ENCODE measurements at regions not wholly inside any gene's neighbourhood (a gene's known extent, or its start where the extent isn't known, plus 50 kb on each side); places are given as distances from the start of the nearest gene placed in this dataset.

DNA sequence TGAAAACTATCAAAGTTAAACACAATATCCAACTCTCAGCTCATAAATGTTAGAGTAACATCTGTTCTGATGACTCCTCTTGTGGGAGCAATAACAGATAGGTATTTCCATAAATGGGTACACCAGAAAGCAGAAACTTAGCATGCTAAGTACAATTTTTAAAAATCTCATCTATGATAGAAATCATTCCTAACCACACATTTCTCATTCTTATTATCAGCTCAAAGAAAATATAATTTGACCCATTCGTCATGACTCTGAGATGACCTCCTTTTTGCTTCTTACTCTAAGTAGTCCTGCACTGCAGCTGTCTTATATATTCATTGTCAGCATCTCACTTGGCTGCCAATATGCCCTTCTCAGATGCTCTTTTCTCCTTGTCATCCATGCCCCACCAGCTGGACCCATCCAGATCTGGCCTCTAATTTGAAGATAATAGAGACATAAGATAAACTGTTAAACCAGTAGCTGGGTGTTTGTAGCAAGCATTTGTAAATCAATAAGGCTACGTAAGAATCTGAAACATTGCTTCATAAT is 298.3 kb downstream of the KCNS3 start:
- no peaks in the 10 kb centered on the region for H3K9me3 ChIP-seq (ENCODE audit: control insufficient read depth, insufficient read depth, low read depth, low read length)
- H3K4me1 ChIP-seq (ENCODE audit: control insufficient read depth, insufficient read depth, low read length) = no peaks in the 10 kb centered on the region
- H3K4me3 ChIP-seq (ENCODE audit: low read depth, low read length) = no peak overlapping the region
- ChIA-PET CTCF (interaction anchor here (0.6 to 2.1 kb wide), 7 partner anchors 13 to 346 kb away, joined by 3 to 7 read pairs (median 3); no protein-coding TSS in a partner anchor), POLR2A (no interaction called here)
- TF ChIP-seq, protein P1, sequence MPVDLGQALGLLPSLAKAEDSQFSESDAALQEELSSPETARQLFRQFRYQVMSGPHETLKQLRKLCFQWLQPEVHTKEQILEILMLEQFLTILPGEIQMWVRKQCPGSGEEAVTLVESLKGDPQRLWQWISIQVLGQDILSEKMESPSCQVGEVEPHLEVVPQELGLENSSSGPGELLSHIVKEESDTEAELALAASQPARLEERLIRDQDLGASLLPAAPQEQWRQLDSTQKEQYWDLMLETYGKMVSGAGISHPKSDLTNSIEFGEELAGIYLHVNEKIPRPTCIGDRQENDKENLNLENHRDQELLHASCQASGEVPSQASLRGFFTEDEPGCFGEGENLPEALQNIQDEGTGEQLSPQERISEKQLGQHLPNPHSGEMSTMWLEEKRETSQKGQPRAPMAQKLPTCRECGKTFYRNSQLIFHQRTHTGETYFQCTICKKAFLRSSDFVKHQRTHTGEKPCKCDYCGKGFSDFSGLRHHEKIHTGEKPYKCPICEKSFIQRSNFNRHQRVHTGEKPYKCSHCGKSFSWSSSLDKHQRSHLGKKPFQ (tag by site-specific recombination; IDR thresholded peaks at IDR 0.05) = no peak
- no peak for TF ChIP-seq ZNF837 (tag by site-specific recombination; IDR thresholded peaks at IDR 0.05)
- TF ChIP-seq SALL2 (tag by site-specific recombination; IDR thresholded peaks at IDR 0.05; ENCODE audit: borderline replicate concordance) = no peak
- no peak for TF ChIP-seq ZNF776 (tag by site-specific recombination; IDR thresholded peaks at IDR 0.05; ENCODE audit: borderline replicate concordance)
- no peak for TF ChIP-seq ZNF521 (tag by site-specific recombination; IDR thresholded peaks at IDR 0.05)
- TF ChIP-seq TCF7L2 (IDR thresholded peaks at IDR 0.05; ENCODE audit: borderline replicate concordance, low read depth, low read length) = no peak
- no peak for TF ChIP-seq KLF7 (tag by site-specific recombination; IDR thresholded peaks at IDR 0.05; ENCODE audit: borderline replicate concordance)
- TF ChIP-seq REPIN1 (tag by site-specific recombination; IDR thresholded peaks at IDR 0.05; ENCODE audit: low read depth) = no peak
- no peak for TF ChIP-seq ZNF501 (tag by site-specific recombination; IDR thresholded peaks at IDR 0.05)
- TF ChIP-seq ZNF423 (tag by site-specific recombination; IDR thresholded peaks at IDR 0.05) = no peak
- TF ChIP-seq, protein P2, sequence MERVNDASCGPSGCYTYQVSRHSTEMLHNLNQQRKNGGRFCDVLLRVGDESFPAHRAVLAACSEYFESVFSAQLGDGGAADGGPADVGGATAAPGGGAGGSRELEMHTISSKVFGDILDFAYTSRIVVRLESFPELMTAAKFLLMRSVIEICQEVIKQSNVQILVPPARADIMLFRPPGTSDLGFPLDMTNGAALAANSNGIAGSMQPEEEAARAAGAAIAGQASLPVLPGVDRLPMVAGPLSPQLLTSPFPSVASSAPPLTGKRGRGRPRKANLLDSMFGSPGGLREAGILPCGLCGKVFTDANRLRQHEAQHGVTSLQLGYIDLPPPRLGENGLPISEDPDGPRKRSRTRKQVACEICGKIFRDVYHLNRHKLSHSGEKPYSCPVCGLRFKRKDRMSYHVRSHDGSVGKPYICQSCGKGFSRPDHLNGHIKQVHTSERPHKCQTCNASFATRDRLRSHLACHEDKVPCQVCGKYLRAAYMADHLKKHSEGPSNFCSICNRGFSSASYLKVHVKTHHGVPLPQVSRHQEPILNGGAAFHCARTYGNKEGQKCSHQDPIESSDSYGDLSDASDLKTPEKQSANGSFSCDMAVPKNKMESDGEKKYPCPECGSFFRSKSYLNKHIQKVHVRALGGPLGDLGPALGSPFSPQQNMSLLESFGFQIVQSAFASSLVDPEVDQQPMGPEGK (tag by site-specific recombination; IDR thresholded peaks at IDR 0.05) = no peak
- no peak for TF ChIP-seq ZNF560 (tag by site-specific recombination; IDR thresholded peaks at IDR 0.05; ENCODE audit: borderline replicate concordance)
- TF ChIP-seq ZNF544 (tag by site-specific recombination; IDR thresholded peaks at IDR 0.05) = no peak
- no peak for TF ChIP-seq ZNF175 (tag by site-specific recombination; IDR thresholded peaks at IDR 0.05)
- TF ChIP-seq, protein P3, sequence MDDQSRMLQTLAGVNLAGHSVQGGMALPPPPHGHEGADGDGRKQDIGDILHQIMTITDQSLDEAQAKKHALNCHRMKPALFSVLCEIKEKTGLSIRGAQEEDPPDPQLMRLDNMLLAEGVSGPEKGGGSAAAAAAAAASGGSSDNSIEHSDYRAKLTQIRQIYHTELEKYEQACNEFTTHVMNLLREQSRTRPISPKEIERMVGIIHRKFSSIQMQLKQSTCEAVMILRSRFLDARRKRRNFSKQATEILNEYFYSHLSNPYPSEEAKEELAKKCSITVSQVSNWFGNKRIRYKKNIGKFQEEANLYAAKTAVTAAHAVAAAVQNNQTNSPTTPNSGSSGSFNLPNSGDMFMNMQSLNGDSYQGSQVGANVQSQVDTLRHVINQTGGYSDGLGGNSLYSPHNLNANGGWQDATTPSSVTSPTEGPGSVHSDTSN (CRISPR knock-in tag; IDR thresholded peaks at IDR 0.05) = no peak
- TF ChIP-seq ZNF433 (tag by site-specific recombination; IDR thresholded peaks at IDR 0.05; ENCODE audit: low read depth) = no peak
- no peak overlapping the region for H3K27ac ChIP-seq (ENCODE audit: extremely low read depth, low read depth, low read length)
- H3K36me3 ChIP-seq (ENCODE audit: control insufficient read depth in 2 of 2, insufficient read depth in 1 of 2, low read length in 2 of 2) = no peaks in the 10 kb centered on the region

GRCh38 chr2:18172607-18173006 is 294.1 kb downstream of the KCNS3 start:
- CTCF ChIA-PET = interaction anchor here (0.8 to 1.7 kb wide), 5 partner anchors 8 to 324 kb away, joined by 3 to 10 read pairs (median 3); no protein-coding TSS in a partner anchor

More at GRCh38 chr2:18172607-18173006, 294.1 kb downstream of the KCNS3 start:
- Histone ChIP-seq H3K4me3 (ENCODE audit: low read depth, low read length) (no peak overlapping the region), H3K4me1 (ENCODE audit: control insufficient read depth, insufficient read depth, low read length) (no peaks in the 10 kb centered on the region), H3K36me3 (ENCODE audit: control insufficient read depth in 2 of 2, insufficient read depth in 1 of 2, low read length in 2 of 2) (no peaks in the 10 kb centered on the region), H3K9me3 (ENCODE audit: control insufficient read depth, insufficient read depth, low read depth, low read length) (no peaks in the 10 kb centered on the region), H3K27ac (ENCODE audit: extremely low read depth, low read depth, low read length) (no peak overlapping the region)
- TF ChIP-seq ZSCAN4 (tag by site-specific recombination; IDR thresholded peaks at IDR 0.05) (no peak), ZBTB17 (tag by site-specific recombination; IDR thresholded peaks at IDR 0.05) (no peak), EGR2 (tag by site-specific recombination; IDR thresholded peaks at IDR 0.05; ENCODE audit: low read depth) (no peak), ZNF623 (tag by site-specific recombination; IDR thresholded peaks at IDR 0.05) (no peak)
- TF ChIP-seq, protein P4, sequence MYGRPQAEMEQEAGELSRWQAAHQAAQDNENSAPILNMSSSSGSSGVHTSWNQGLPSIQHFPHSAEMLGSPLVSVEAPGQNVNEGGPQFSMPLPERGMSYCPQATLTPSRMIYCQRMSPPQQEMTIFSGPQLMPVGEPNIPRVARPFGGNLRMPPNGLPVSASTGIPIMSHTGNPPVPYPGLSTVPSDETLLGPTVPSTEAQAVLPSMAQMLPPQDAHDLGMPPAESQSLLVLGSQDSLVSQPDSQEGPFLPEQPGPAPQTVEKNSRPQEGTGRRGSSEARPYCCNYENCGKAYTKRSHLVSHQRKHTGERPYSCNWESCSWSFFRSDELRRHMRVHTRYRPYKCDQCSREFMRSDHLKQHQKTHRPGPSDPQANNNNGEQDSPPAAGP (tag by site-specific recombination; IDR thresholded peaks at IDR 0.05) = no peak
- POLR2A ChIA-PET = no interaction called here

All from HEK293 (cell line).